ENCODE measurements at regions not wholly inside any gene's neighbourhood (a gene's known extent, or its start where the extent isn't known, plus 50 kb on each side); places are given as distances from the start of the nearest gene placed in this dataset.

DNA sequence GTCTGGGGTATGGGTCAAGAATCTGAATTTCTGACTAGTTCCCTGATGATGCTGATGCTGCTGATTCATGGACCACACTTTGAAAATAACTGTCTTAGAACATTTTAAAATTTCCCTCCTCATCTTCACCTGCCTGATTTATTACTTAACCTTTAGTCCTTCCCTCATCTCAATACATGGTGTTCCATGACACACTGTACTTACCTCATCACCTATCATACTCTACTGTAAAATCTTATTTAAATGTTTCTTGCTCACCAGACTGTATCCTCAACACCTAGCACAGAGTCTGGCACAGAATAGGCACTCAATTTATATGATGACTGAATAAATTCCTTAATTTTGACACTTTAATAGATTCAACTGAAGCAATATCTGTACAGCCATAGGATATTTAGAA lies 95.7 kb downstream of the FAM161A start:
- Histone ChIP-seq H3K4me3 (no peak overlapping the region), H3K27me3 (replicated peaks; ENCODE audit: insufficient read depth) (no peaks in the 10 kb centered on the region)

GRCh38 chr2:61753512-61753911 lies 100.3 kb downstream of the FAM161A start:
- ATAC-seq (ENCODE audit: insufficient number of reproducible peaks, low FRiP score, low read depth) (no peak), DNase-seq (ENCODE audit: low spot score) (no peak)
- H3K27ac ChIP-seq, result no peak overlapping the region
- no peaks in the 10 kb centered on the region for H3K27me3 ChIP-seq (replicated peaks; ENCODE audit: insufficient read depth)
- no peaks in the 10 kb centered on the region for H3K9me3 ChIP-seq
- TF ChIP-seq, protein P1, sequence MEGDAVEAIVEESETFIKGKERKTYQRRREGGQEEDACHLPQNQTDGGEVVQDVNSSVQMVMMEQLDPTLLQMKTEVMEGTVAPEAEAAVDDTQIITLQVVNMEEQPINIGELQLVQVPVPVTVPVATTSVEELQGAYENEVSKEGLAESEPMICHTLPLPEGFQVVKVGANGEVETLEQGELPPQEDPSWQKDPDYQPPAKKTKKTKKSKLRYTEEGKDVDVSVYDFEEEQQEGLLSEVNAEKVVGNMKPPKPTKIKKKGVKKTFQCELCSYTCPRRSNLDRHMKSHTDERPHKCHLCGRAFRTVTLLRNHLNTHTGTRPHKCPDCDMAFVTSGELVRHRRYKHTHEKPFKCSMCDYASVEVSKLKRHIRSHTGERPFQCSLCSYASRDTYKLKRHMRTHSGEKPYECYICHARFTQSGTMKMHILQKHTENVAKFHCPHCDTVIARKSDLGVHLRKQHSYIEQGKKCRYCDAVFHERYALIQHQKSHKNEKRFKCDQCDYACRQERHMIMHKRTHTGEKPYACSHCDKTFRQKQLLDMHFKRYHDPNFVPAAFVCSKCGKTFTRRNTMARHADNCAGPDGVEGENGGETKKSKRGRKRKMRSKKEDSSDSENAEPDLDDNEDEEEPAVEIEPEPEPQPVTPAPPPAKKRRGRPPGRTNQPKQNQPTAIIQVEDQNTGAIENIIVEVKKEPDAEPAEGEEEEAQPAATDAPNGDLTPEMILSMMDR (IDR thresholded peaks at IDR 0.05), result no peak
- no peaks in the 10 kb centered on the region for H3K36me3 ChIP-seq
- H3K4me1 ChIP-seq (ENCODE audit: control insufficient read depth in 1 of 2, low read depth in 2 of 2), result no peaks in the 10 kb centered on the region
- H3K4me3 ChIP-seq, result no peak overlapping the region

More for the DNA sequence above, 95.7 kb downstream of the FAM161A start:
- DNase-seq (ENCODE audit: low spot score) (no peak), ATAC-seq (ENCODE audit: insufficient number of reproducible peaks, low FRiP score, low read depth) (no peak)
- Histone ChIP-seq H3K36me3 (no peaks in the 10 kb centered on the region), H3K9me3 (no peaks in the 10 kb centered on the region), H3K27ac (no peak overlapping the region), H3K4me1 (ENCODE audit: control insufficient read depth in 1 of 2, low read depth in 2 of 2) (peaks cover 5% of the 10 kb centered on the region in 2 donors)
- TF ChIP-seq, protein P1 (IDR thresholded peaks at IDR 0.05), result no peak

- Histone ChIP-seq H3K27ac (no peak overlapping the region), H3K4me3 (no peak overlapping the region), H3K36me3 (no peaks in the 10 kb centered on the region), H3K27me3 (replicated peaks; ENCODE audit: insufficient read depth) (no peaks in the 10 kb centered on the region), H3K9me3 (no peaks in the 10 kb centered on the region), H3K4me1 (ENCODE audit: control insufficient read depth in 1 of 2, low read depth in 2 of 2) (no peaks in the 10 kb centered on the region)
- TF ChIP-seq, protein P1 (IDR thresholded peaks at IDR 0.05), result no peak
- DNase-seq (ENCODE audit: low spot score) (no peak), ATAC-seq (ENCODE audit: insufficient number of reproducible peaks, low FRiP score, low read depth) (no peak)
Measured at GRCh38 chr2:61750624-61751023, 103.2 kb downstream of the FAM161A start.

DNA sequence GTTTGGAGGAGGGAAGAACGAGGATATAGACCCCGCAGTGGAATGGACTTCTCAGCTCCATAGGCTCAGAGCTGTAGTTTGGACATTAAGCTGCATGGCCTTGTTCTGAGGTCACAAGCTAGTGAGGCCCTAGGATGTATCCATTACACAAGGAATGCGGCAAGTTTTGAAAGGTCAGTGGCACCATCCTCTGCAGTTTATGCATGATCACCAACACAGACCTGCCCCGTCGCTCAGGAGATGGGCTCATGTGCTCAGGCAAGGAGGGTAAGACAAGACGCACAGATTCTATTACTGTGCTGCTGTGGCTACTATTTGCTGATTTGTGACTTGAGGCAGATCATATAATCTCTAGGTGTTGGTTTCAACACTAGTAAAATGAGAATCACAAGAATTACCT lies 110.9 kb downstream of the FAM161A start:
- Histone ChIP-seq H3K4me3 (no peak overlapping the region), H3K27ac (no peak overlapping the region), H3K9me3 (no peaks in the 10 kb centered on the region), H3K36me3 (no peaks in the 10 kb centered on the region), H3K27me3 (replicated peaks; ENCODE audit: insufficient read depth) (no peaks in the 10 kb centered on the region), H3K4me1 (ENCODE audit: control insufficient read depth in 1 of 2, low read depth in 2 of 2) (no peaks in the 10 kb centered on the region)
- TF ChIP-seq, protein P1 (IDR thresholded peaks at IDR 0.05), result no peak
- ATAC-seq (ENCODE audit: insufficient number of reproducible peaks, low FRiP score, low read depth) (no peak), DNase-seq (ENCODE audit: low spot score) (no peak)

- no peak for ATAC-seq (ENCODE audit: insufficient number of reproducible peaks, low FRiP score, low read depth)
- Histone ChIP-seq H3K27me3 (replicated peaks; ENCODE audit: insufficient read depth) (no peaks in the 10 kb centered on the region), H3K36me3 (no peaks in the 10 kb centered on the region), H3K9me3 (no peaks in the 10 kb centered on the region), H3K4me1 (ENCODE audit: control insufficient read depth in 1 of 2, low read depth in 2 of 2) (no peaks in the 10 kb centered on the region), H3K27ac (no peak overlapping the region), H3K4me3 (no peak overlapping the region)
- no peak for DNase-seq (ENCODE audit: low spot score)
- TF ChIP-seq, protein P1 (IDR thresholded peaks at IDR 0.05), result no peak
Measured at GRCh38 chr2:61737841-61738240, 116.0 kb downstream of the FAM161A start.
